Calu3 (cell line): ENCODE measurements at regions not wholly inside any gene's neighbourhood (a gene's known extent, or its start where the extent isn't known, plus 50 kb on each side); places are given as distances from the start of the nearest gene placed in this dataset.
A peak's percentile ranks its signal among the peaks of the same experiment; 100 is the strongest.

Source experiments
- BruUV-seq: library from RNA; stranded (reverse); fragments of 400-500 nt; replicated peaks from 2 replicates; lab custom pipeline; 2021; lab: Mats Ljungman, UMichigan
- CTCF ChIA-PET: fragments of 300-600 bp; sonication (Branson Sonifier 250); formaldehyde crosslinking; loops from one replicate; lab custom pipeline; 2022; ENCODE audit warnings: antibody characterized with exemption; lab: Charles Lee
- DNase-seq: peaks from one replicate; pipeline ENCODE4 v3.0.0; 2022
- H3K27ac Mint-ChIP-seq: one replicate; pipeline ENCODE4 v1.8.0; 2022; ENCODE audit warnings: mixed read lengths; ENCODE audit not compliant: unreplicated experiment
- H3K27me3 Mint-ChIP-seq: one replicate; pipeline ENCODE4 v1.8.0; 2022; ENCODE audit warnings: mixed read lengths; ENCODE audit not compliant: unreplicated experiment
- H3K36me3 Mint-ChIP-seq: one replicate; pipeline ENCODE4 v1.8.0; 2022; ENCODE audit warnings: mild to moderate bottlenecking, moderate library complexity, mixed read lengths; ENCODE audit not compliant: insufficient read depth, unreplicated experiment
- H3K4me1 Mint-ChIP-seq: one replicate; pipeline ENCODE4 v1.8.0; 2022; ENCODE audit warnings: mild to moderate bottlenecking, low read depth, mixed read lengths; ENCODE audit not compliant: unreplicated experiment
- H3K4me3 Mint-ChIP-seq: one replicate; pipeline ENCODE4 v1.8.0; 2022; ENCODE audit warnings: mild to moderate bottlenecking, low read depth, moderate library complexity, mixed read lengths; ENCODE audit not compliant: unreplicated experiment
- H3K9me3 Mint-ChIP-seq: one replicate; pipeline ENCODE4 v1.8.0; 2022; ENCODE audit warnings: low read depth, mixed read lengths; ENCODE audit not compliant: unreplicated experiment
- CTCF ChIP-seq: fragments of 200-600 bp; IDR thresholded peaks from one replicate; pipeline ENCODE4 v1.8.0; 2022; ENCODE audit warnings: antibody characterized with exemption; ENCODE audit not compliant: unreplicated experiment
- intact Hi-C: fragments of 100-400 bp; cut with micrococcal nuclease; formaldehyde crosslinking; loops from one replicate; pipeline ENCODE4 v1.10.0; 2022; ENCODE audit not compliant: unreplicated experiment

DNA sequence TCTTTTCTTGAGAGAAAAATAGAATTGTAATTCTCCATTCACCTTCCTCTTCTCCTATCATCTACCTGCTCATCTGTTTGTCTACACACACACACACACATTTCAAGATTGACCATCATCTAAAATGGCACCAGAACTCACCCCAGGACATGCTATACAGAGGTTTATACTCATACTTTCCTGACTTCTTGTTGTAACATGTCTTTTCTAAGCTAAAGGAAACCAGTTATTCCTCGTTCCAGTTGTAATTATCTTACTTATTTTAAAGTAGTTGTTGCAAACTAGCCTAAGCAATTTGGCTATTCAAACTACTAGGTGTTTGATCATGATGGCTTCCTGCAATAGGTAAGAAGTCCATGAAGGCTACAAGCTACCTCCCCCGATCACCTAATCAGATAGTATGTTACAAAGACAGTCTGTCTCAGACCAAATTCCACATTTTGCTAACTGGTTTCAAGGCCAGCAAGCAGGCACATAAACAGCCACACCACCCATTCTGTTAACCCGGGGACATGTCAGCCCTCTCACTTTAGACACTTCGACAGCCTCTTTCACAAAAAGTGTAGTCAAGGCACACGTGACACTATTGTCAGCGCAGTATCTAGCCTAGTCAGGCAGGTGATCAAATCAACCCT is 189.7 kb downstream of the SHQ1 start:
- no peak for TF ChIP-seq CTCF
- Mint-ChIP-seq H3K36me3 (peaks cover 7% of the 10 kb centered on the region), H3K4me3 (no peak overlapping the region), H3K27ac (no peak overlapping the region), H3K4me1 (peaks cover 24% of the 10 kb centered on the region), H3K9me3 (no peaks in the 10 kb centered on the region), H3K27me3 (no peaks in the 10 kb centered on the region)
- CTCF ChIA-PET, result no interaction called here
- intact Hi-C loops, result no loop called here
- no peak for DNase-seq
- BruUV-seq, result no TSS peak

DNA sequence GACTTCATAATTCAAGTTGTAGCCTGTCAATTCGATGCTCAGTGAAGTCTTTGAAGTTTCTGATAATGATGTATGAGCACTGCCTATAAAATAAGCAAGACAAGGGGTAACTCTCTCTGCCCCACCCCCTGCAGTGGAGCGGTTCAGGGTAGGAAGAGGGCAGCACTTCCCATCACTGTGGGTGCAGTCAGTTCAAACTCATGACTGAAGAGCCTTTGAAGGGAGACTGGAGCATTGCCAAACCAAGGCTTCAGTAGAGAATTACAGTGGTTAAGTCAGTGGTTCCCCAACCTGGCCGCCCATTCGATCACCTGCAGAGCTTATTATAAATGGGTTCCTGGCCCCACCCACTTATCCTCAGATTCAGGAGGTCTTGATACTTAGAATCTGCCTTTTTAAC is 190.6 kb downstream of the SHQ1 start:
- Mint-ChIP-seq H3K27me3 (no peaks in the 10 kb centered on the region), H3K36me3 (peaks cover 7% of the 10 kb centered on the region), H3K27ac (no peak overlapping the region), H3K4me3 (no peak overlapping the region), H3K9me3 (no peaks in the 10 kb centered on the region), H3K4me1 (peaks cover 24% of the 10 kb centered on the region)
- BruUV-seq, result no TSS peak
- intact Hi-C loops, result no loop called here
- CTCF ChIA-PET, result no interaction called here
- DNase-seq, result peak; percentile 5
- TF ChIP-seq CTCF, result no peak

- no peak overlapping the region for H3K27ac Mint-ChIP-seq
- CTCF ChIA-PET, result no interaction called here
- peaks cover 16% of the 10 kb centered on the region for H3K4me1 Mint-ChIP-seq
- TF ChIP-seq CTCF, result no peak
- peaks cover 17% of the 10 kb centered on the region for H3K27me3 Mint-ChIP-seq
- BruUV-seq, result no TSS peak
- no peak overlapping the region for H3K4me3 Mint-ChIP-seq
- no peaks in the 10 kb centered on the region for H3K36me3 Mint-ChIP-seq
- peaks cover 6% of the 10 kb centered on the region for H3K9me3 Mint-ChIP-seq
- no peak for DNase-seq
- intact Hi-C loops, result no loop called here
Measured at GRCh38 chr3:72655723-72656122, 192.5 kb downstream of the SHQ1 start.

GRCh38 chr3:72655131-72655551 is 193.1 kb downstream of the SHQ1 start:
- Mint-ChIP-seq H3K9me3 (peaks cover 6% of the 10 kb centered on the region), H3K4me3 (no peak overlapping the region), H3K27me3 (peaks cover 17% of the 10 kb centered on the region), H3K27ac (no peak overlapping the region), H3K36me3 (no peaks in the 10 kb centered on the region), H3K4me1 (peaks cover 10% of the 10 kb centered on the region)
- CTCF ChIA-PET, result no interaction called here
- BruUV-seq, result no TSS peak
- intact Hi-C loops, result no loop called here
- peak; percentile 10 for DNase-seq
- TF ChIP-seq CTCF, result no peak
